GM19035 (cell line): ENCODE measurements at regions not wholly inside any gene's neighbourhood (a gene's known extent, or its start where the extent isn't known, plus 50 kb on each side); places are given as distances from the start of the nearest gene placed in this dataset.
"Not testable (repeated sequence)": the region's sequence is repeated elsewhere in the genome, so short reads cannot be mapped to it uniquely, and the experiment has no call there.

Experiments
- ATAC-seq: cut with Tn5 transposase; IDR thresholded peaks from one replicate; pipeline ENCODE4 v1.9.1; 2021; ENCODE audit not compliant: unreplicated experiment

DNA sequence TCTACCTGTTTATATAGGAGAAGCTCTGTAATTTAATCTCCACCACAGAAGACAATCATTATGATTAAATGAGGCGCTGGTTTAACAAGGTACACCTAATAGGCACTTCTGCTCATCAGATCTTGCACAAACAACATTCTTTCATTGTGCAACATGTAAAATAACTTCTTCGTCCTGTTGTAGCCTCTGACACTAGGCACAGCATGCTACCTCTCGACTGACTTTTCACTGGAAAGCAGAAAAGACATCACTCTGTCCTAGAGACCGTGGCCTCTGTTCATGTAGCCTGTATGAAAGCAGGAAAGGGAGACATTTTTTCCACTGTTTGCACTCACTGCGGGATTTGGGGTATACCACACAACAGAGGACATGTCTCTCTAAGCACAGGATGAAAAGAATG is 316.5 kb downstream of the IRS1 start:
- ATAC-seq, result no peak

DNA sequence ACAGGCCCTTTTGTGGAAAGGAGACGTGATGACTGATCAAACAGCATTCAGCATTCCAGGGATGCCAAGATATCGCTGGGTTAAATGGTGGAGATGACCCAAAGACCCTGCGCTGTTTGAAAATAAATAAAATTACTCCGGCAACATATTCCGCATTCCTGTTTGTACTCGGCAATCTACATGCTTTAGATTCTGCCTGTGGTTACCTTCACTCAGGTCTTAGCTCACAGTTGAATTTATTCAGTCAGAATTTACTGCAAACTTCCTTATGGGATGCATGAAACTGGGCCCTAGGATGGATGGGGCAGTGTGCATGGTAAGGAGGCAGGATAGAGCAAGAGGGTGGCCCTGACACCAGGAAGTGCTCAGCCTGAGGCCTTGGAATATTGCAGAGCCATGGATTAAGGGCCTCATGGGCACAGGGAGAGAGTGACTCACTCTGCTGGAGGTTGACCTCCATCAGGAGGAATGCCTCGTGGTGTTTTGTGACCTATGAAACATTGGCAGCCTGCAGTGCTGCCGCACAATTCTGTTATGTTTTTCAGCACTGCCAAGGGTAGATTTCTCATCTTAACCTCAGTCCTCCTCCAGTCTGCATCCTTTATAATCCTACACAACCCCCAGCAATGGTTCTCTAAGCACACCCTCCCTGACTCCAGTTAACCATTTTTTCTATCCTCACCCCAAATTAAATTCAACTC is 321.4 kb downstream of the IRS1 start:
- no peak for ATAC-seq

DNA sequence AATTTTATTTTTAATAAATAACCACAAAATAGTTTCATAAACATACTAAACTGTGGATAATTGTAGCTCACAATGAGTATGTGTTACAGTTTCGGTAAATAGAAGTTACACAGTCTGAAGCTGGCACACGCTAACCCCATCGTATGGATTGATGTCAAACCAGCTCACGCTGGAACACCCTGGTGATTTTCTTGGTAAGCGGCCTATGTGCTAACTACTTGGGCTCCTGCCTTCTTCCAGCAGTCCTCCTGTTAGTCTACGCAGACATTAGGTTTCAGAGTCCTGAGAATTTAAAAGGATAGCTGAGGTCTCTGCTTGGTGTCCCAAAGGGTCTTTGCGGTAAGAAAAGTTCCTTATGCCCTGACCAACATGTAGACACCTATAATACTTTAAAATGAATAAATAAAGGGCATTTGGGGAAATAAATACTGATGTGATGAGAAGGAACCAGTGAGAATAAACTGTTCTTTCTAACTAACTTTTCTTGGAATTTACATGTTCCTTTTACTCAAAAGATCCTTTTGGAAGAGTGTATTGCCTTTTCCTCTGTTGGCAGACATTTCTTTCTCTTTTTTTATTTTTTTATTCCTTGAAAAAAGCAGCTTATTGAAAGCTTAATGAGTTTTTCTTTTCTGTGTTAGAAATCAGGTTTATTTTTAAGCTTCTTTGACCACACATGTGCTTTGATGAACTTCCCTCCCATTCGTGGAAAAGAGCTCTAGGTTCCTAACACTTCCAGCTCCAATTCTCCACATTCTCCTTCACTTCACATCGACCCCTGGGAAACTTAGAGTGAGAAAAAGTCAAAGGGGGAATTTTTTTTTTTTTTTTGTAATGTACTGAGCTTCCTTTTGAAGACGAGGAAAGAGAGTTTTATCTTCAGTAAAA is 322.2 kb downstream of the IRS1 start:
- no peak for ATAC-seq

DNA sequence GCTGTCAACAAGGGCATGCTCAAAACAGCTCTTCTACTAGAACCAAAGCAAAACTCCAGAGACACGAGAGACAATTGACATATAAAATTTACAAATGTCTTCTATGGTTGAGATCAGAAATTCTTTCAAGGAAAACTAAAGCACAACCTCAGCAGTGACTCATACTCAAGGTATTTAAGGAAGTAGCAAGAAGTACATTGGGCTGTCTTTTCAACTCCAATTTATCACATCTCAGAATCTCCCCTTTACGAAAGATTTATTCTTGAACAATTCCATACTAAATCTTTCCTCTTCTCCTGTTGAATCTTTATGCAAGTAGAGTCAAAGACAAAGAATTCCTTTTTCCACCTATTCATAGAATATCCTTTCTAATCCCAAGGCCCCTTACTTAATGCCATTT is 324.0 kb downstream of the IRS1 start:
- no peak for ATAC-seq

DNA sequence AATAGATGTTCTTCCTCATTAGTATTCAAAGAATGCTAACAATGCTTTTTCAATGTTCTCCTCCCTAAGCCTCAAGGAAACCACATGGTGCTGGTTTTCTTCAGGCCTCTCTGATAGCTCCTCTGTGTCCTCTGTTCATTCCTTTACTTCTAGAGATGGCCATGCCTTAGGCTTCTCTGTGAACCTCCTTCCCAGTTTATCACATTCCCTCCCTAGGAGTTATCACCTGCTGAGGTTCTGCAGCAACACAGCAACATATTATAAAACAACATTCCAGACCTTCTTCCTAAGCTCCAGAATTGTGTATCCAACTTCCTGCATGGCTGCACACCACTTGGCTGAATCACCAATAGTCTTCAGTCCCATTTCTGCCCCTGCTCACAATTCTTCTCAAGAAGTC is 325.5 kb downstream of the IRS1 start:
- no peak for ATAC-seq

DNA sequence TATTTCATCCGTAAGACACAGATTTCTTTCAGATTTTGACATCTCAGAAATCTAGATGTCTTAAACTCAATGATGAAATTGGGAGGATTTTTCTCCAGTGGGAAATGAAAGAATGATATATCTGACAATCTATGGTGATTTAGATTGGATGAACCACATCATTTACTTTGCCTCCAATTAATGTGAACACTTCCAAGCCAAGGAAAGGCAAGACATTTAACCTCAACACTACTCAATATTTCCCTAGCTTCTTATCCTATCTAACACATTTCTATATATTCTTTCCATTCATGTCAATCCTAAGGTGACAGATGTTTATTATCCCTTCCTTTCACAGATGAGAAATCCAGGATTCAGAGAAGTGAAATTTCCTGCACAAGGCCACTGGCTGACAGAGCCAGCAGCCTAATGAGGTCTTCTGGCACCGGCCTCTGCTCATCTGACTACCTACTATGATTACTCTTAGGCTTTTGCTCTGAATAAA is 327.6 kb downstream of the IRS1 start:
- ATAC-seq, result no peak

DNA sequence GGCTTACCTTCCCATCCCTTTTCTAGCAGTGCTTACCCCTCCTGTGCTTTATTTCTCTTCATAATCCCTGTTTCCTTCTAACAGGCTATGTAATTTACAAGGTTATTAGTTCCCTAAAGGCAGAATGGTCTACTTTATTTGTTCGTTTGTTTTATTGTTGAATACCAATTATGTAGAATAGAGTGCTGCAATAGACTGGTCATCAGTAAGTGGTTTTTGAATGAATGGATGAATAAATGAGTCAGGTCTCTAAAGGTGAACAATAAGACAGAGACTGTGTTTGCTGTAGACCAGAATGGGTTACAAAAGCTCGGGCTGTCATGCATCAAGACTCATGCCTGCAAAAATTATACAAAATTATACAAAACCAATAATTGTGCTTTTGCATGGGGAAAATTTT is 332.0 kb downstream of the IRS1 start:
- ATAC-seq, result no peak

DNA sequence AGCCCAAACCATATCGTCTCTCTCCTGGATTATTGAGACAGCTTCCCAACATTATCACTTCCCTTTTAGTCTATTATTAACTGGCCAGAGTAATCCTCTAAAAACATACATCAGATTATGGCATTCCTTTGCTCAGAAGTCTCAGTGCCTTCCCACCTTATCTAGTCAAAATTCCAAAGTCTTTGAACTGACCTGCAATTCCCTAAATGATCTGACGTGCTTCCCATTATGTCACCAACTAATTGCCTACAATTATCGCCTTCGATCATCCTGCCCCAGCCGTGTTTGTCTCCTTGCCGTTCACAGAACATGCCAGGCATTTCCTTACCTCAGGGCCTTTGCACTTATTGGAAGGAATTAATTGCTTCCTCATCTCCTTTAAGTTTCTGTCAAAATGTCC is 332.4 kb downstream of the IRS1 start:
- ATAC-seq, result no peak

DNA sequence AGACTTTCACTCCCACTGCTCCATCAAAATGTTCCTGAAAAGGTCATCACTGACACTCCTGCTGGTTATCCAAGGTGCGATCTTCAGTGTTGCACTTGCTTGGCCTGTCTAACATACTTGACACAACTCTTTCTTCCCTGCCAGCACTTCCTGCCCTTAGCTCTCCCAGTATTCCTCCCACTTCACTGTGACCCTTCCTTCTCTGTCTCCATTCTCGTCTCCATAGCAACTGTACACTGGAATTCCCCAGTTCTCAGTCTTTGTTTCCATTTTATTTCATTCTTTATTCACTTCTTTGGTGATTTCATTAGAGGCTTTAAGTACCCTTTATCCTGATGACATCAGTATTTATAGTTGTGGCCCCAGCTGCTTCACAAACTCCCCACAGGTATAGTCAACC is 333.0 kb downstream of the IRS1 start:
- ATAC-seq, result no peak

DNA sequence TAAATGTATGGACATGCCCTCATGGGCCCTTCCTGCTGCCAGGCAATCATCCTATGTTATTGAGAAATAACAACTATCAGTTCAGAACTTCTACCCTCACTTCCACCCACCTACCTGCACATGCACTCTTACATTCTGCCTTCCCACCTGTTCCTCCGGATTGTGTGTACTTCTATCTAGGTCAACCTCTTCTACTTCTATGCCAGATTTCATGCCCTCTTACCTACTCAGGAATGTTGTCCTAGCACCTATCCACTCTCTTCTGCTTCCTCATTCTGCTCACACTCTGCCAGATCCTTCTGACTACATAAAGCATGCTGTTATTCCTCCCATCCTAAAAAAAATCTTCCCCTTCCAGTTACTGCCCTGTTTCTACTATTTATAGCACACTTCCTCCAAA is 333.5 kb downstream of the IRS1 start:
- ATAC-seq, result no peak

DNA sequence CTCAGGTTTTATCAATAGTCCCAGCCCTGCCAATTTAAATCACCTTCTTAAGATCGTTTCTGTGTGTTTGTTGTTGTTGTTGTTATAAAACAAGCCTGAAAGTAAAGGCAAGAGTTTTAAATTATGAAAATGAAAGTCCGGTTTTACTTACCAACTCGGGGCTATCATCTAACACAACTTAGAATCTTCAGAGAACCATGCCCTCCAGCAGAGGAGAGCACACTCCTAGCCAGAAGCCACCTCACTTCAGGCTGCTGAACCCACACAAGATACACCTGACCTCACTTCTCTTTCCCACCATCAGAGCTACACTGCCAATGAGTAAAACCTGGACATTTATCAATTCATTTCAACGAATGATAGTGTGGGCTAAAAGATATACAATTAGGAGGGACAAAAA is 335.2 kb downstream of the IRS1 start:
- no peak for ATAC-seq

DNA sequence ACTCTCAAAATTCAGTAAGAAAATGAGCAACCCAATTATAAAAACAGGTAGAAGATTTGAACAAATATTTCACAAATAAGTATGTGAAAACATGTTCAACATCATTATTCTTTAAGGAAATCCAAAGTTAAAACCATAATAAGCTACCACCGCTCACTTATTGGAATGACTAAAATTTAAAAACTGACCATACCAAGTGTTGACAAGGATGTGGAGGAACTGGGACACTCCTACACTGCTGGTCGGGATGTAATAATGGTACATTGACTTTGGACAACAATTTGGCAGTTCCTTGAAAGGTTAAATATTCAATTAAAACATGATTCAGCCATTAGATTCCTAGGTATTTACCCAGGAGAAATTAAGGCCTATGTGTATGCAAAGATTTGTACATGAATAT is 336.5 kb downstream of the IRS1 start:
- no peak for ATAC-seq

DNA sequence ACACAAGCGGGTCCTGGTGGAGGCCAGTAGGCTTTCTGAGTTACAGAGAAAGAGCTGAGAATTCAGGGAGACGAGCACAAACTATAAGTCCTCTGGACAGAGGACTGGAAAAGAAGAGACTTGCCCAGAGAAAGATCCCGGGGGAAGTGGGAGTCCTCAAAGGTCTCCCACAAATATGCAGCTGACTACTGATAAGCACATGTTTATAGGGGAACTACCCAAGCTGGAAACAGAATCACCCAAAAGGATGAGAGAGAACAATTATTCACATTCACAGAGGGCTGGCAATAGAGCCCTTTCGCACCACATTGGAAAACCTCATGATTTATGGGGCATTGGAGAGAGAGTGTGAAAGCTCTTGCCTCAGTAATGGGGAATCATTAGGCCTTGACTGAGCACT is 337.6 kb downstream of the IRS1 start:
- ATAC-seq, result no peak

DNA sequence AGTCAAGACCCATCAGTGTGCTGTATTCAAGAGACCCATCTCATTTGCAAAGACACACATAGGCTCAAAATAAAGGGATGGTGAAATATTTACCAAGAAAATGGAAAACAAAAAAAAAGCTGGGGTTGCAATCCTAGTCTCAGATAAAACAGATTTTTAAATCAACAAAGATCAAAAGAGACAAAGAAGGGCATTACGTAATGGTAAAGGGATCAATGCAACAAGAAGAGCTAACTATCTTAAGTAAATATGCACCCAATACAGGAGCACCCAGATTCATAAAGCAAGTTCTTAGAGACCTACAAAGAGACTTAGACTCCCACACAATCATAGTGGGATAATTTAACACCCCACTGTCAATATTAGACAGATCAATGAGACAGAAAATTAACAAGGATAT is 343.5 kb downstream of the IRS1 start:
- ATAC-seq, result not testable (repeated sequence)

DNA sequence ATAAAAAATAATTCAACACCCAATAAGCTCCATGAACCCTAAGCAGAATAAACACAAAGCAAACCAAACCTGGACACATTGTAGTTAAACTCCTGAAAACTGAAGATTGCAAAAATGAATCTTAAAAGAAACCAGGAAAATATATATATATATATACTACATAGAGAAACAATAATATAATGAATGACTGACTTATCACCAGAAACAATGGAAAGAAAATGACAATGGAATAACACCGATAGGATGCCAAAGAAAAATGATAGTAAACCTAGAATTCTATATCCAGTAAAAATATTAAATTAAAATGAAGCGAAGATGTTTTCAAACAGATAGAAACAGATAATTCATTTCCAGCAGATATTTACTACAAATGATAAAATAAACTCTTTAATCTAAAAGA is 346.9 kb downstream of the IRS1 start:
- ATAC-seq, result no peak

DNA sequence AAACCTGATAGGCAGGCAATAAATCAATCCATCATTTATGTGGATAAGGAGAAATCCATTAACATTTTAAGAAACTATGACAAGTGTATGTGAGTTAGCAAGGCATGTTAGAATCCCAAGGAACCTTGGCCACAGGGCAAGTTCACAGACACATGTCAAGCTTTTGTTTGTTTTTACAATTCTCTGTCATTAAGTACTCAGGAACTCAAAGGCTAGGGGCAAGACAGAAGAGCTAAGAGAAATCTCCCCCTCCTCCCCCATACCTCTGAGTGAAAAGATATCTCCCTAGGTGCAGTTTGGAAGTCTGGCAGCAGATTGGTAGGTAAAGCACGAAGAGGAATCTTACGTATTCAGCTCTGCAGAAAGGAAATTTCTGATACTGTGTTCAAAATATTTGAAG is 348.1 kb downstream of the IRS1 start:
- no peak for ATAC-seq

DNA sequence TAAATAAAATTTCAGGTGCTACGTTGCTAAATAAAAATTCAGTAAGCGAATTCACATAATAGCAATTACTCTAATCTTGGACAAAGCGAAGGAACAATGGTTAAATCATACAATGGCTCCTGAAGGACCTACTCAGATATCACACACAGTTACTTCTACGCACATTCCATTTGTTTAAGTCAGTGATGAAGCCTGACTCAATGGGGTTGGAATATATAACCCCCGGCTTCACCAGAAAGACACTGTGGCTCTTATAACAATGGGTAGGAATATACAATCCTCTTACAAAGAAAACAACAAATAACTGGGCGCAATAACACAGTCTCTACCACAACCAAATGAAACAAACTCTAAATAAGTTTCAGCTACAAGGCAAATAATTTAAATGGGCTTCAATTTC is 349.5 kb downstream of the IRS1 start:
- ATAC-seq, result no peak

DNA sequence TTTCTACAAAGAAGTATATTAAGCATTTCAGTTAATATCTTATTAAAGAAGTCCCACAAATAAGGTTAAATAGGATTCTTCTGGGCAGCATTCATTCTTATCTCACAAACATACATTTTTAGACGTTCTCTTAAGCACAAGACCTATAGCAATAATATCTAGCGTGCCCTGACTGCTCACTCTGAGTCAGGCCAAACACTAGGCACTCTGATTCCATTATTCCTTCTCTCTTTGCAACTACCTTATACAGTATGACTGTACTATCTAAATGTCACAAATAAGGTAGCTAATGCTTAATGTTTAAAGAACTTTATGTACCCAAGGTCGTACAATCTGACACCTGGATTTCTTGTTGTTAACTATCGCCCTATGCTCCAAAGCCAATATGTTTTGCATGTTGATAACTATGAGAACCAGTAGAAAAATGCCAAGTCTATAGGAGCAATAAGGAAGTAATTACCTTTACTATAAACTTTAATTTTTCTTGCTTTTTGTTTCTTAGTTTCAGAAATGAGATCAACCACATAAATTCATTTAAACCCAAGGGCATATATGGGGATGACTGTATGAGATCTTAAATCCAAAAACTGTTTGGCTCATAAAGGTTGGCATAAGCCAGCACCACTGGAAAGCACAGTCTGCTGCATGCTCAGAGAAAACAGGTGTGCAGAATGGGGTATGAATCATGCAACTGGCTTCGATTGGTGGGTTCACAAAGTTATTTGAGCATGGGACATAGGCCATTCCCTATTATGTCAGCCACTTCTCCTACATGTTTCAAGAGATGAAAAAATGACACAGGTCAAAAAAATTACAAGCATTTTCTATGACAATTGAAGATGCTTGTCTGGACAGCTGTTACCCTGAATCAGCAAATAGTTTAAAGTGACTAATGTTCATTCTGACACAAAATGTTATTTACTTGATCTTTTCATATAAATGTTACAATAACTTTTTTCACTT is 352.0 kb downstream of the IRS1 start:
- no peak for ATAC-seq

DNA sequence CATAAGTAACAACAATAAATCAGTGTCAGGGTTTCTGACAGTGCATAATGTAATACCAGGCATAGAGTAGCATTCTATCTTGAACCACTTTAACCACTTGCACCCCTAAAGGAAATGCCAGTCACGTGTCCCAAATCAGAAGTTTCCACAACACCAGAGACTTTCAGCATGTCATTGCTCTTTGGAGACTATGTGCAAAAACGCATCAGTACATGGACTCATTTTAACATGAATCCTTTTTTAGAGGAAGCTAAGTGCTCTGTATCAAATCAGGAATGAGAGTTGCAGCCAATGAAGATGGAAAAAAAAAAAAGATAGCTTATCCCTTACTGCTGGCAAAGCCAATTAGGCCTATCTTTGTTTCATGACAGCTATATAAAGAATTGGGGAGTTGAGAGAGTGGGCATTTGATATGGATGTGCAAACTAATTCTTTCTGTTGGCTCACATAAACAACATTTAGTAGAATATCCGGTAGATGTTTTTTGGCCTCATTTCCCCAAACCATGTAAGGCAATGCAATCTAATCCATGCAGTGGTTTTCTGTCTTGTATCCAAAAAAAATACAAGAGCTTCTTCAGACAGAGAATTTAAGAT is 353.1 kb downstream of the IRS1 start:
- ATAC-seq, result no peak

DNA sequence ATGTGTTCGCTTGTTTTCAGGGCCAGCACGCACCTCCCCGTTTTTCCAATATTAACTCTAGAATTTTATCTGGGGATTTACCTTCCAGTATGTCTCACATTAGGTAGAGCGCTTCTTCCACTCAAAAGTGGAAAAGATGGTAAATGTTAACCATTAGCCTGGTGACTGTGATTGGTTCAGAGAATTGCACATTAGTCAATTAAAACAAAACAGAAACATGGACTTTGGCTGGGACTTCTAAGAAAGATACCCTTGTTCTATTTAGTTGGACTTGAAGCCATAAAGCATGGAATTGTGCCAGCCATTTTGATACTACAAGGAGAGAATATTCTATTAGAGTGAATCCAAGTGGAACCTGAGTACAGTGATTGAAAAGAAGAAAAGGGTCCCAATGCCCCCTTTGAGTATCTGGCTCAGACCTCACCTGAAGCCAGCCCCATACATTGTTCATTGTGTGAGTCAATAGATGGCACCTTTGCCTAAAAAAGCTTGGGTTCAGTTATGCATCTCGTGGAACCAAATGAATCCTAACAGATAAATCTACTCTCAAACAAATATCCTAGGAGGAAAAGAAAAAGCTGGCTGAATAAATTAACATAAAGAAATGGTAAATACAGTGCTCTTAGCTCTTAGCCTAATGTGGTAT is 354.3 kb downstream of the IRS1 start:
- ATAC-seq, result no peak
